GM21381 (cell line): ENCODE measurements at regions not wholly inside any gene's neighbourhood (a gene's known extent, or its start where the extent isn't known, plus 50 kb on each side); places are given as distances from the start of the nearest gene placed in this dataset.
"Not testable (repeated sequence)": the region's sequence is repeated elsewhere in the genome, so short reads cannot be mapped to it uniquely, and the experiment has no call there.

Experiments
- ATAC-seq: cut with Tn5 transposase; IDR thresholded peaks from one replicate; pipeline ENCODE4 v1.9.1; 2021; ENCODE audit warnings: mild to moderate bottlenecking, moderate library complexity; ENCODE audit not compliant: unreplicated experiment

GRCh38 chr15:30755036-30755687, 129.2 kb downstream of the ARHGAP11B start:
- peak; percentile 69 for ATAC-seq

GRCh38 chr15:30760633-30761032, 134.7 kb downstream of the ARHGAP11B start:
- not testable (repeated sequence) for ATAC-seq

- ATAC-seq, result not testable (repeated sequence)
Measured at GRCh38 chr15:30761365-30761764, 135.4 kb downstream of the ARHGAP11B start.

GRCh38 chr15:30769390-30770124, 134.2 kb upstream of the FAN1 start:
- ATAC-seq, result not testable (repeated sequence)

- ATAC-seq, result no peak
Measured at GRCh38 chr15:30770759-30771158, 133.0 kb upstream of the FAN1 start.

GRCh38 chr15:30783019-30783418, 120.7 kb upstream of the FAN1 start:
- no peak for ATAC-seq

GRCh38 chr15:30788595-30788994, 115.1 kb upstream of the FAN1 start:
- no peak for ATAC-seq

GRCh38 chr15:30791239-30792175, 112.2 kb upstream of the FAN1 start:
- ATAC-seq, result no peak

- not testable (repeated sequence) for ATAC-seq
Measured at GRCh38 chr15:30792843-30793242, 110.9 kb upstream of the FAN1 start.

GRCh38 chr15:30794388-30794787, 109.3 kb upstream of the FAN1 start:
- ATAC-seq, result no peak

- ATAC-seq, result not testable (repeated sequence)
Measured at GRCh38 chr15:30799565-30799964, 104.2 kb upstream of the FAN1 start.

GRCh38 chr15:30801140-30801895, 102.4 kb upstream of the FAN1 start:
- ATAC-seq, result not testable (repeated sequence)

GRCh38 chr15:30802001-30802400, 101.7 kb upstream of the FAN1 start:
- not testable (repeated sequence) for ATAC-seq

- not testable (repeated sequence) for ATAC-seq
Measured at GRCh38 chr15:30803703-30804102, 100.0 kb upstream of the FAN1 start.

- ATAC-seq, result no peak
Measured at GRCh38 chr15:30816430-30816829, 87.3 kb upstream of the FAN1 start.

- ATAC-seq, result not testable (repeated sequence)
Measured at GRCh38 chr15:30823068-30823813, 80.5 kb upstream of the FAN1 start.

GRCh38 chr15:30824518-30825195, 79.1 kb upstream of the FAN1 start:
- no peak for ATAC-seq

GRCh38 chr15:30827625-30828303, 76.0 kb upstream of the FAN1 start:
- no peak for ATAC-seq

GRCh38 chr15:30828304-30828639, 75.4 kb upstream of the FAN1 start:
- ATAC-seq, result not testable (repeated sequence)
